NCI-H510A treated with DMSO at 0.1 percent for 48 hours (cell line): ENCODE measurements at regions not wholly inside any gene's neighbourhood (a gene's known extent, or its start where the extent isn't known, plus 50 kb on each side); places are given as distances from the start of the nearest gene placed in this dataset.

ENCODE experiments used
- DNase-seq: peaks from one replicate; lab custom pipeline; 2025; lab: John Stamatoyannopoulos, UW

GRCh38 chr5:81914696-81915095, 57.1 kb upstream of the ATG10 start:
- no peak for DNase-seq

- no peak for DNase-seq
These were observed 58.9 kb upstream of the ATG10 start for GRCh38 chr5:81912933-81913332.

- no peak for DNase-seq
These were observed 62.1 kb upstream of the ATG10 start for GRCh38 chr5:81909677-81910076.

- no peak for DNase-seq
These were observed 63.1 kb upstream of the ATG10 start for GRCh38 chr5:81908771-81909170.

GRCh38 chr5:81908044-81908443, 63.8 kb upstream of the ATG10 start:
- no peak for DNase-seq

GRCh38 chr5:81907012-81907635, 64.7 kb upstream of the ATG10 start:
- no peak for DNase-seq

GRCh38 chr5:81906086-81906485, 65.7 kb upstream of the ATG10 start:
- DNase-seq: no peak

- no peak for DNase-seq
These were observed 67.0 kb upstream of the ATG10 start for GRCh38 chr5:81904861-81905260.

GRCh38 chr5:81904166-81904565, 67.7 kb upstream of the ATG10 start:
- no peak for DNase-seq

- no peak for DNase-seq
These were observed 70.2 kb upstream of the ATG10 start for GRCh38 chr5:81901586-81901985.

- DNase-seq: no peak
These were observed 72.7 kb upstream of the ATG10 start for GRCh38 chr5:81899123-81899522.

GRCh38 chr5:81898403-81898802, 73.4 kb upstream of the ATG10 start:
- no peak for DNase-seq

GRCh38 chr5:81896764-81897163, 75.1 kb upstream of the ATG10 start:
- DNase-seq: no peak

- no peak for DNase-seq
These were observed 76.5 kb upstream of the ATG10 start for GRCh38 chr5:81895307-81895706.

- no peak for DNase-seq
These were observed 77.9 kb upstream of the ATG10 start for GRCh38 chr5:81893961-81894360.

GRCh38 chr5:81884871-81885270, 87.0 kb upstream of the ATG10 start:
- DNase-seq: no peak

- DNase-seq: no peak
These were observed 88.5 kb upstream of the ATG10 start for GRCh38 chr5:81883371-81883770.

GRCh38 chr5:81881595-81881994, 90.2 kb upstream of the ATG10 start:
- no peak for DNase-seq

- DNase-seq: no peak
These were observed 91.9 kb upstream of the ATG10 start for GRCh38 chr5:81879936-81880335.

GRCh38 chr5:81878333-81878732, 93.5 kb upstream of the ATG10 start:
- no peak for DNase-seq

GRCh38 chr5:81866994-81867393, 104.8 kb upstream of the ATG10 start:
- no peak for DNase-seq

- DNase-seq: no peak
These were observed 109.9 kb upstream of the SSBP2 start for GRCh38 chr5:81860778-81861177.

GRCh38 chr5:81859624-81860023, 108.7 kb upstream of the SSBP2 start:
- no peak for DNase-seq
